H9 (cell line): ENCODE measurements at regions not wholly inside any gene's neighbourhood (a gene's known extent, or its start where the extent isn't known, plus 50 kb on each side); places are given as distances from the start of the nearest gene placed in this dataset.

Source experiments
- DNase-seq: peaks from one replicate; pipeline ENCODE4 v3.0.0-alpha.2; 2017
- H2AFZ ChIP-seq: one replicate; pipeline ENCODE4 v1.6.1; 2013; ENCODE audit warnings: mild to moderate bottlenecking, low read length, control low read depth, moderate library complexity
- H2AK5ac ChIP-seq: 2 replicates; pipeline ENCODE4 v1.6.1; 2013; ENCODE audit warnings: low read length, control low read depth, mixed read lengths; ENCODE audit not compliant: insufficient read length
- H2BK120ac ChIP-seq: one replicate; pipeline ENCODE4 v1.6.1; 2013; ENCODE audit warnings: low read depth, mild to moderate bottlenecking, low read length, control low read depth, inconsistent platforms; ENCODE audit not compliant: poor library complexity, severe bottlenecking
- H2BK12ac ChIP-seq: 2 replicates; pipeline ENCODE4 v1.6.1; 2013; ENCODE audit warnings: low read length, control low read depth, mixed read lengths, low read depth; ENCODE audit not compliant: insufficient read length
- H2BK15ac ChIP-seq: 2 replicates; pipeline ENCODE4 v1.6.1; 2013; ENCODE audit warnings: low read depth, low read length, control low read depth
- H2BK20ac ChIP-seq: one replicate; pipeline ENCODE4 v1.6.1; 2013; ENCODE audit warnings: low read depth, mild to moderate bottlenecking, low read length, control low read depth, inconsistent platforms; ENCODE audit not compliant: poor library complexity, severe bottlenecking
- H2BK5ac ChIP-seq: 2 replicates; pipeline ENCODE4 v1.6.1; 2013; ENCODE audit warnings: low read length, control low read depth, mixed read lengths; ENCODE audit not compliant: insufficient read length
- H3K14ac ChIP-seq: 2 replicates; pipeline ENCODE4 v1.6.1; 2013; ENCODE audit warnings: low read length, control low read depth; ENCODE audit not compliant: insufficient read depth
- H3K18ac ChIP-seq: 2 replicates; pipeline ENCODE4 v1.6.1; 2013; ENCODE audit warnings: low read depth, mild to moderate bottlenecking, mixed read lengths, low read length, control low read depth; ENCODE audit not compliant: insufficient read length
- H3K23ac ChIP-seq: 2 replicates; pipeline ENCODE4 v1.6.1; 2013; ENCODE audit warnings: low read length, control low read depth, mixed read lengths, low read depth; ENCODE audit not compliant: insufficient read length
- H3K23me2 ChIP-seq: 2 replicates; pipeline ENCODE4 v1.6.1; 2013; ENCODE audit warnings: low read depth, mild to moderate bottlenecking, mixed read lengths, low read length, control low read depth; ENCODE audit not compliant: insufficient read length, poor library complexity, severe bottlenecking
- H3K27ac ChIP-seq: 2 replicates; pipeline ENCODE4 v1.5.1; 2013; ENCODE audit warnings: low read length, control low read depth, mixed read lengths, low read depth; ENCODE audit not compliant: insufficient read length
- H3K27me3 ChIP-seq: 2 replicates; pipeline ENCODE4 v1.6.1; 2013; ENCODE audit warnings: low read length, control low read depth, inconsistent platforms; ENCODE audit not compliant: insufficient read depth
- H3K4ac ChIP-seq: 2 replicates; pipeline ENCODE4 v1.6.1; 2013; ENCODE audit warnings: low read depth, mild to moderate bottlenecking, control low read depth, inconsistent platforms, low read length, moderate library complexity
- H3K4me1 ChIP-seq: 2 replicates; pipeline ENCODE4 v1.6.1; 2013; ENCODE audit warnings: low read length, control low read depth, inconsistent platforms; ENCODE audit not compliant: insufficient read depth
- H3K4me2 ChIP-seq: 2 replicates; pipeline ENCODE4 v1.6.1; 2013; ENCODE audit warnings: low read length, control low read depth, mixed read lengths; ENCODE audit not compliant: insufficient read length, insufficient read depth
- H3K56ac ChIP-seq: 2 replicates; pipeline ENCODE4 v1.6.1; 2013; ENCODE audit warnings: low read depth, mild to moderate bottlenecking, mixed read lengths, low read length, control low read depth; ENCODE audit not compliant: insufficient read length
- H3K79me1 ChIP-seq: 2 replicates; pipeline ENCODE4 v1.6.1; 2013; ENCODE audit warnings: low read depth, mild to moderate bottlenecking, moderate library complexity, low read length, control low read depth, inconsistent platforms; ENCODE audit not compliant: insufficient read depth, poor library complexity, severe bottlenecking
- H3K79me2 ChIP-seq: 2 replicates; pipeline ENCODE4 v1.6.1; 2013; ENCODE audit warnings: low read length, control low read depth, inconsistent platforms; ENCODE audit not compliant: insufficient read depth
- H3K9ac ChIP-seq: 2 replicates; pipeline ENCODE4 v1.6.1; 2013; ENCODE audit warnings: low read length, control low read depth, mixed read lengths; ENCODE audit not compliant: insufficient read length; ENCODE audit errors: extremely low read depth
- H3K9me3 ChIP-seq: one replicate; pipeline ENCODE4 v1.6.1; 2013; ENCODE audit warnings: low read depth, low read length, inconsistent platforms; ENCODE audit not compliant: control insufficient read depth
- H3T11ph ChIP-seq: one replicate; pipeline ENCODE4 v1.6.1; 2013; ENCODE audit warnings: mild to moderate bottlenecking, low read length, control low read depth, inconsistent platforms
- H4K20me1 ChIP-seq: one replicate; pipeline ENCODE4 v1.6.1; 2013; ENCODE audit not compliant: control insufficient read depth, insufficient read length, insufficient read depth
- H4K5ac ChIP-seq: 2 replicates; pipeline ENCODE4 v1.6.1; 2013; ENCODE audit warnings: low read depth, mild to moderate bottlenecking, mixed read lengths, low read length, control low read depth; ENCODE audit not compliant: insufficient read length
- H4K8ac ChIP-seq: replicated peaks from 2 replicates; pipeline ENCODE4 v1.6.1; 2013; ENCODE audit warnings: low read length, control low read depth, mixed read lengths, low read depth; ENCODE audit not compliant: insufficient read length
- H4K91ac ChIP-seq: 2 replicates; pipeline ENCODE4 v1.6.1; 2013; ENCODE audit warnings: low read depth, mild to moderate bottlenecking, moderate library complexity, mixed read lengths, low read length, control low read depth; ENCODE audit not compliant: insufficient read length
- H3K27ac Mint-ChIP-seq, 3 experiments: 2 replicates in 2 of 3; 3 replicates in 1 of 3; pipeline ENCODE4 v1.8.0; 2020 to 2021; ENCODE audit warnings: mixed read lengths in 3 of 3, mild to moderate bottlenecking in 1 of 3, moderate library complexity in 1 of 3
- H3K27me3 Mint-ChIP-seq: 2 replicates; pipeline ENCODE4 v1.8.0; 2021; ENCODE audit warnings: low read depth, mild to moderate bottlenecking, moderate library complexity, mixed read lengths
- H3K36me3 Mint-ChIP-seq, 3 experiments: 2 replicates in 2 of 3; 3 replicates in 1 of 3; pipeline ENCODE4 v1.8.0; 2020 to 2021; ENCODE audit warnings: low read depth in 3 of 3, mixed read lengths in 3 of 3; ENCODE audit not compliant: insufficient read depth in 1 of 3
- H3K4me1 Mint-ChIP-seq, 2 experiments: 2 replicates each; pipeline ENCODE4 v1.8.0; 2020; ENCODE audit warnings: mixed read lengths in 2 of 2
- H3K4me3 Mint-ChIP-seq, 2 experiments: 2 replicates in 1 of 2; 3 replicates in 1 of 2; pipeline ENCODE4 v1.8.0; 2020 to 2021; ENCODE audit warnings: mild to moderate bottlenecking in 2 of 2, mixed read lengths in 2 of 2, moderate library complexity in 1 of 2
- H3K9me3 Mint-ChIP-seq, 2 experiments: 2 replicates in 1 of 2; 3 replicates in 1 of 2; pipeline ENCODE4 v1.8.0; 2020; ENCODE audit warnings: mild to moderate bottlenecking in 2 of 2, mixed read lengths in 2 of 2, moderate library complexity in 1 of 2
- WGBS: extraction: QIAGEN DNeasy Blood & Tissue Kit; methylation state at CpG from one replicate; pipeline ENCODE4 v1.1.7; 2013; ENCODE audit warnings: missing lambda C conversion rate, low lambda C conversion rate, mixed read lengths; ENCODE audit not compliant: insufficient read length; ENCODE audit errors: extremely low coverage; 5-methylcytosine and 5-hydroxymethylcytosine counted together
- TF ChIP-seq, protein P1 (sequence below): fragments of 200-600 bp; sonication (generic); conservative IDR thresholded peaks from 3 replicates; pipeline ENCODE4 v1.8.0; 2021; ENCODE audit warnings: antibody characterized with exemption, mild to moderate bottlenecking

DNA sequence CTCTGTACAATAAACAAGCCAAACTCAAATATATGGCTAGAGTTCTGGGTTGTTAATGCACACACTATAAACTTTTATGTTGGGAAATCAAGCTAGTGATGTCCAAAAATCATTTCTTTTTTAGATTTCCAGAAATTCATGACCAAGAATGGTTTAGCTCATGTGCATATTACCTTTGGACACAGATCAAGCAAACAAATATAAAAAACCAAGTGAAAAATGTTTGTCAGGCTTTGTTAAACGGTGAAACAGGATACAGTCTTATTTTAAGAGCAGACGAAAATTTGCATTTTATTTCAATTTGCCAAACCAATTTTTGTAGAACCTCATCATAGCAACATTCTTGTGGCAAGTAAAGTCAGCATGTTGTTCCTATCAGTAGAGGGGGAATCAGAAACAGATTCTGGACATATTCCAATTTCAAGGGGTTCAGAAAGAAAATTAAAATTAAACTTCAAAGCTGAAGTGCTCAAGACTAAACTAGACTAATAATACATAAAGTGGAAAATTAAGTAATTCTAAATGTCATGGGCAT lies 413.6 kb downstream of the TRIML1 start:
- Histone ChIP-seq H3K79me2 (no peaks in the 10 kb centered on the region), H3K18ac (no peak overlapping the region), H3K23ac (no peak overlapping the region), H3K4me2 (no peak overlapping the region), H4K20me1 (no peaks in the 10 kb centered on the region), H3K56ac (no peak overlapping the region), H3K9me3 (no peaks in the 10 kb centered on the region), H3K23me2 (no peaks in the 10 kb centered on the region), H3K27me3 (no peaks in the 10 kb centered on the region), H3K9ac (no peak overlapping the region), H3K27ac (no peak overlapping the region), H3K4ac (no peak overlapping the region), H2BK5ac (no peak overlapping the region), H2BK15ac (no peak overlapping the region), H3K14ac (no peak overlapping the region), H2BK20ac (no peak overlapping the region), H4K5ac (no peak overlapping the region), H3T11ph (no peak overlapping the region), H2AK5ac (no peak overlapping the region), H4K91ac (no peak overlapping the region), H3K4me1 (no peaks in the 10 kb centered on the region), H2BK120ac (no peak overlapping the region), H2BK12ac (no peak overlapping the region), H2AFZ (no peak overlapping the region), H3K79me1 (no peaks in the 10 kb centered on the region), H4K8ac (no peak overlapping the region)
- Mint-ChIP-seq H3K27me3 (no peaks in the 10 kb centered on the region; the same call in 1 of the 2 replicates), H3K9me3 (0 out of 5 replicates have a peak, but pooled peaks cover 0 to under 1% of the 10 kb centered on the region in 2 experiments), H3K4me1 (no peaks in the 10 kb centered on the region), H3K36me3 (no peaks in the 10 kb centered on the region), H3K4me3 (no peak overlapping the region), H3K27ac (no peak overlapping the region)
- TF ChIP-seq, protein P1, sequence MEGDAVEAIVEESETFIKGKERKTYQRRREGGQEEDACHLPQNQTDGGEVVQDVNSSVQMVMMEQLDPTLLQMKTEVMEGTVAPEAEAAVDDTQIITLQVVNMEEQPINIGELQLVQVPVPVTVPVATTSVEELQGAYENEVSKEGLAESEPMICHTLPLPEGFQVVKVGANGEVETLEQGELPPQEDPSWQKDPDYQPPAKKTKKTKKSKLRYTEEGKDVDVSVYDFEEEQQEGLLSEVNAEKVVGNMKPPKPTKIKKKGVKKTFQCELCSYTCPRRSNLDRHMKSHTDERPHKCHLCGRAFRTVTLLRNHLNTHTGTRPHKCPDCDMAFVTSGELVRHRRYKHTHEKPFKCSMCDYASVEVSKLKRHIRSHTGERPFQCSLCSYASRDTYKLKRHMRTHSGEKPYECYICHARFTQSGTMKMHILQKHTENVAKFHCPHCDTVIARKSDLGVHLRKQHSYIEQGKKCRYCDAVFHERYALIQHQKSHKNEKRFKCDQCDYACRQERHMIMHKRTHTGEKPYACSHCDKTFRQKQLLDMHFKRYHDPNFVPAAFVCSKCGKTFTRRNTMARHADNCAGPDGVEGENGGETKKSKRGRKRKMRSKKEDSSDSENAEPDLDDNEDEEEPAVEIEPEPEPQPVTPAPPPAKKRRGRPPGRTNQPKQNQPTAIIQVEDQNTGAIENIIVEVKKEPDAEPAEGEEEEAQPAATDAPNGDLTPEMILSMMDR = no peak
- WGBS = no CpG with 5 or more reads among the region's 2 CpGs
- no peak for DNase-seq
